Skeletal muscle tissue (tissue), 3 donors: ENCODE measurements at regions not wholly inside any gene's neighbourhood (a gene's known extent, or its start where the extent isn't known, plus 50 kb on each side); places are given as distances from the start of the nearest gene placed in this dataset.
A peak's percentile ranks its signal among the peaks of the same experiment; 100 is the strongest.

Source experiments
- H3K27ac ChIP-seq: one replicate; pipeline ENCODE4 v1.7.0; 2013; ENCODE audit warnings: mild to moderate bottlenecking, low read depth, low read length, inconsistent platforms
- H3K27me3 ChIP-seq, 3 donors: one replicate each; pipeline ENCODE4 v1.7.0; 2013; ENCODE audit warnings: low read length in 3 of 3; ENCODE audit not compliant: control insufficient read depth in 3 of 3, insufficient read depth in 3 of 3
- H3K36me3 ChIP-seq, 3 donors: one replicate each; pipeline ENCODE4 v1.7.0; 2013; ENCODE audit warnings: low read length in 3 of 3; ENCODE audit not compliant: control insufficient read depth in 3 of 3, insufficient read depth in 3 of 3
- H3K4me1 ChIP-seq, 3 donors: one replicate each; pipeline ENCODE4 v1.7.0; 2013; ENCODE audit warnings: low read length in 3 of 3, mild to moderate bottlenecking in 3 of 3; ENCODE audit not compliant: control insufficient read depth in 3 of 3, insufficient read depth in 3 of 3
- H3K4me3 ChIP-seq, 3 donors: one replicate each; pipeline ENCODE4 v1.7.0; 2013; ENCODE audit warnings: low read length in 3 of 3
- H3K9ac ChIP-seq, 3 donors: one replicate each; pipeline ENCODE4 v1.7.0; 2013; ENCODE audit warnings: low read length in 3 of 3, mild to moderate bottlenecking in 3 of 3, moderate library complexity in 2 of 3, low read depth in 1 of 3
- H3K9me3 ChIP-seq, 3 donors: one replicate each; pipeline ENCODE4 v1.7.0; 2013; ENCODE audit warnings: low read length in 3 of 3; ENCODE audit not compliant: control insufficient read depth in 3 of 3
- donor health status: Osteomylitis.

DNA sequence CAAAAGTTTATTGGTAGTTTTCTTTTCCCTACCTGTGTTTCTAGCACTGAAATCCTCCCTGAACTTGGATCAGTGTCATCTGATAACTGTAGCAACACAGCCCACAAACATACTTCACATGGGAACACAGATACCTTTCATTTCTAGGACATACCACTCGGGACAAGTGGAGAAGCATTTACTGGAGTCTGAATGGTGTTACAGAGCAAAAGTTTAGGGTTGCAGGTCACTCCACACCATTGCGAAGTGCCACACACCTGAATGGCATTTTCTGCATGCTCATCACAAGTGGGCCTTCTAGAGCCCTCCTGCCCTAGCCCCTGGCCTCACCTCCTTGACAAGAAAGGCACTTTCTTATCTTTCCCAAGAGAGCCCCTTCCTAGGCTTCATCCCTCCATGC lies 184.8 kb upstream of the PKDCC start:
- H3K27me3 ChIP-seq, result no peaks in the 10 kb centered on the region
- H3K9ac ChIP-seq, result no peak overlapping the region
- H3K4me1 ChIP-seq, result peaks cover 0 to 4% (median 0%) of the 10 kb centered on the region in 3 donors
- no peaks in the 10 kb centered on the region for H3K9me3 ChIP-seq
- H3K36me3 ChIP-seq, result no peaks in the 10 kb centered on the region
- no peak overlapping the region for H3K27ac ChIP-seq
- no peak overlapping the region for H3K4me3 ChIP-seq

DNA sequence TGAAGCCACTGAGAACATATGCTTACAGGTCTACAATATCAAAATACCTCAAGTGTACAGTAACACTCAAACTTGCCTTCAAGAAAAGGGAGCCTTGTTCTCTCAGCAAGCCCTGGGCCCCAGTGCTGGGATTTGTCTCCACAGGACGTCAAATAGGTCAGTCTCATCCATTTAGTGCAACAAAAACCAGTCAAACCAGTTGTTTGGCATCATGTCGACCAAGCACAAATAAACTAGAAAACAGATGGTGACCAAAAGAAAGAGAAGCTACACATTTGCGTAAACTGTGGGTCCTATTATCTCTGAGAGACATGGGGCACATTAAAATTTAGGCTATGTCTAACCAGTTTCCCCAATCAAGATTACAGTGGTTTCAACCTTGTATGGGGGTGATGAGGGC lies 182.6 kb upstream of the PKDCC start:
- peaks cover 5 to 8% (median 5%) of the 10 kb centered on the region in 3 donors for H3K4me1 ChIP-seq
- no peaks in the 10 kb centered on the region for H3K36me3 ChIP-seq
- no peak overlapping the region for H3K9ac ChIP-seq
- H3K27me3 ChIP-seq, result no peaks in the 10 kb centered on the region
- H3K4me3 ChIP-seq, result no peak overlapping the region
- H3K9me3 ChIP-seq, result no peaks in the 10 kb centered on the region
- no peak overlapping the region for H3K27ac ChIP-seq

DNA sequence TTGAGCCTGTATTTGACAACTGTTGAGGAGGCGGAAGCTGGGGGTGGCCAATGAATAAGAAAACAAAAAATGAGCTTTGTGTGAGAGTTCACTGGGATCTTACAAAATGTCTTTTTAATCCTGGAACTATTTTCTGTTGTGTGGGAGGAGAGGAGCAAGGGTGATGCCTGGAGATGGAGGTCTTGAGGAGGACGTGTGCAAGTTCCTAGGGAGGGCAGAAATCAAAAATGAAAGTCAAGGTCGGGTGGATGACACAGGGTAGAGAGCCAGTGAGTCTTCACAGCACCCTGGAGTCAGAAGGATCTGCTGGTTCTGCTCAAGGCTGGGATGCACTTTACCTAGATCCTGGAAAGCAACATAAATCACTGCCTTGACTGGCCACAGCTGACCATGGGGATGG lies 180.3 kb upstream of the PKDCC start:
- H3K36me3 ChIP-seq, result no peaks in the 10 kb centered on the region
- no peak overlapping the region for H3K27ac ChIP-seq
- H3K4me1 ChIP-seq, result peaks cover 16 to 18% (median 16%) of the 10 kb centered on the region in 3 donors
- no peak overlapping the region for H3K9ac ChIP-seq
- no peaks in the 10 kb centered on the region for H3K27me3 ChIP-seq
- no peak overlapping the region for H3K4me3 ChIP-seq
- no peaks in the 10 kb centered on the region for H3K9me3 ChIP-seq

DNA sequence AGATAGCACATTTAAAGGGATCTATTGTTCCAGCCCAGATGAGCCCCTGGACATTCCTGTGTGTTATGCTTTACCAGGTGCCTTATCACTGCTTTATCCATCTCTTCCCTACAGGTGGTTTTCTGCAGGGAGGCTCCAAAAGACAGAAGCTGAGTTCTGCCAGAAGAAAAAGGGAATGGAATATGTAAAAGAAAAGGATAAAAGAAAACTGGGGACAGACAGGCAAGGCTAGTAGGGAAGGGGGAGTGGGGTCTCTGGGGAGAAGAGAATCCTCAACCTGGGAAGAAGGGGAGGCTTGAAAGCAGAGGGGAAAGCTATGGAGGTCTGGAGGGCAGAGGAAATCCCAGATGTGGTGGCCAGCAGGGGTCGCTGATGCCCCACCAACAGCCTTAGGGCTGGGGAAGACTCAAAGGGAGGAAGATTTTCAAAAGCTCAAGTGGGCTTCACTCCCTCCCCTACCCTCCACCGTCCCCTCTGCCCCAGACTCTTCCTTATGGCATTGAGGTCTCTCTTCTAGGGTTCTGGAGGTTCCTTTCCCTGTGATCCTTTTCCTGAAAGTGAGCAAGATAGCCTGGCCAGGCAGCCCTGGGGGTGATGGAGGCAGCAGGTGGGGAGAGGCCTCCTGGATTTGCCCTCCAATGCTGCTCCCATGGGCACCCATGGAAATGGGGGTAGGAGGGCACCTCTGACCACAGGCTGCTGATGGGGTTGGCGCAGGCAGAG lies 178.1 kb upstream of the PKDCC start:
- peak overlapping the region; percentile 12 for H3K27ac ChIP-seq
- no peak overlapping the region for H3K4me3 ChIP-seq
- H3K36me3 ChIP-seq, result no peaks in the 10 kb centered on the region
- H3K9ac ChIP-seq, result no peak overlapping the region
- no peaks in the 10 kb centered on the region for H3K9me3 ChIP-seq
- H3K4me1 ChIP-seq, result peaks cover 12 to 18% (median 16%) of the 10 kb centered on the region in 3 donors
- no peaks in the 10 kb centered on the region for H3K27me3 ChIP-seq

DNA sequence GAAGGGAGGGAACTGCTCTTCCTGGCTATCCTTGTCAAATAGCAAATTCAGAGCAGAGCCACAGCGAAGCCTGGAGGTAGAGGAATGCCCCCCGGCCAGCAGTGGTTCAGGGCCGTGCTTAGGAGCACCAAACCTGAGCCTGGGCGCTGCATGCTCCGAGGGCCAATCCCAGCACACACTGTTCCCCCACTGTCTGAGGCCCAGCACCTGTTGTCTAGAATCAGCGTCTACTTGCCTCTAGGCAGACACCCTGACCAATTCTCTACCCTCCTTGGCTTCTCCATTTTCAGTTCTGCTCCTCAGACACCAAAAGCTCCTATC lies 177.6 kb upstream of the PKDCC start:
- H3K36me3 ChIP-seq, result no peaks in the 10 kb centered on the region
- no peaks in the 10 kb centered on the region for H3K9me3 ChIP-seq
- H3K9ac ChIP-seq, result no peak overlapping the region
- peak overlapping the region in 1 of 3 donors; percentile 13 for H3K4me3 ChIP-seq
- no peaks in the 10 kb centered on the region for H3K27me3 ChIP-seq
- H3K27ac ChIP-seq, result peak overlapping the region; percentile 12
- H3K4me1 ChIP-seq, result peaks cover 12 to 18% (median 16%) of the 10 kb centered on the region in 3 donors

DNA sequence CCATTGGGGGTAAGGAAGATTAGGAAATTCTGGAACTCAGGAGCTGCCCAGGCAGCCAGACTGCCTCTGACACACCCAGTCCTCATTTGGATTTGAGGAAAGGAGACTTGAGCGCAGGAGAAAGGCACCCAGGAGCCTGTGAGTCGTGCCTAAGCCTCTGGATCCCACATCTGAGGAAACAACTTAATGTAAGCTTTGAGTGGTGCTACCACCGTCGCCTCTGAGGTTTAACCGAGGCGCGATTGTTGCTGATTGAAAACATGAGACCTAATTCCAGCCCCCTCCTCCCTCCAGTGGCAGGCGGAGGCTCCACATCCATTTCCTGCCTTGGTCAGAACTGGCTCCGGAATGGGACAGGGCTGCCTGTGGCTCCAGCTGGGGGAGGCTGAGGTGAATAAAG lies 176.7 kb upstream of the PKDCC start:
- no peaks in the 10 kb centered on the region for H3K9me3 ChIP-seq
- H3K36me3 ChIP-seq, result no peaks in the 10 kb centered on the region
- H3K27ac ChIP-seq, result no peak overlapping the region
- no peaks in the 10 kb centered on the region for H3K27me3 ChIP-seq
- H3K4me3 ChIP-seq, result no peak overlapping the region
- H3K9ac ChIP-seq, result peak overlapping the region in 1 of 3 donors; percentile 33
- peaks cover 12 to 18% (median 16%) of the 10 kb centered on the region in 3 donors for H3K4me1 ChIP-seq

DNA sequence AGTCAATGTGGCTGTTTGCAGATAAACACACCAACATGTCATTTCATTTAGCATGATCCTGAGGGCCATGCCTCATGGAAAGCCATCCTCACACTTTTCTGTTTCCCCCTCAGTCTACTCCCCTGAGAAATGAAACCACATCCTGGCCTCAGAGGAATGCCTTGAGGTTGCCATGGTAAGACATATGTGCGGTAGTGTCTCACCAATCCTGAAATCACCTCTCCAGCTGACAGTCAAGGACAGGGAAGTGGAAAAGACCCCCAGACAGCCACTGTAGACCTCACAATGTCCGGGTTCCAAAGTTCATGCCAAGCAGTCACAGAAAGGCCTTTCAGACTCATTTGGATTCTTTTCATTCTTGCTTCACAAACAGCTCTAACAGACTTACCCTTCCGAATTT lies 175.2 kb upstream of the PKDCC start:
- H3K4me3 ChIP-seq, result no peak overlapping the region
- H3K9ac ChIP-seq, result no peak overlapping the region
- no peak overlapping the region for H3K27ac ChIP-seq
- no peaks in the 10 kb centered on the region for H3K27me3 ChIP-seq
- H3K36me3 ChIP-seq, result no peaks in the 10 kb centered on the region
- no peaks in the 10 kb centered on the region for H3K9me3 ChIP-seq
- peaks cover 12 to 18% (median 16%) of the 10 kb centered on the region in 3 donors for H3K4me1 ChIP-seq

DNA sequence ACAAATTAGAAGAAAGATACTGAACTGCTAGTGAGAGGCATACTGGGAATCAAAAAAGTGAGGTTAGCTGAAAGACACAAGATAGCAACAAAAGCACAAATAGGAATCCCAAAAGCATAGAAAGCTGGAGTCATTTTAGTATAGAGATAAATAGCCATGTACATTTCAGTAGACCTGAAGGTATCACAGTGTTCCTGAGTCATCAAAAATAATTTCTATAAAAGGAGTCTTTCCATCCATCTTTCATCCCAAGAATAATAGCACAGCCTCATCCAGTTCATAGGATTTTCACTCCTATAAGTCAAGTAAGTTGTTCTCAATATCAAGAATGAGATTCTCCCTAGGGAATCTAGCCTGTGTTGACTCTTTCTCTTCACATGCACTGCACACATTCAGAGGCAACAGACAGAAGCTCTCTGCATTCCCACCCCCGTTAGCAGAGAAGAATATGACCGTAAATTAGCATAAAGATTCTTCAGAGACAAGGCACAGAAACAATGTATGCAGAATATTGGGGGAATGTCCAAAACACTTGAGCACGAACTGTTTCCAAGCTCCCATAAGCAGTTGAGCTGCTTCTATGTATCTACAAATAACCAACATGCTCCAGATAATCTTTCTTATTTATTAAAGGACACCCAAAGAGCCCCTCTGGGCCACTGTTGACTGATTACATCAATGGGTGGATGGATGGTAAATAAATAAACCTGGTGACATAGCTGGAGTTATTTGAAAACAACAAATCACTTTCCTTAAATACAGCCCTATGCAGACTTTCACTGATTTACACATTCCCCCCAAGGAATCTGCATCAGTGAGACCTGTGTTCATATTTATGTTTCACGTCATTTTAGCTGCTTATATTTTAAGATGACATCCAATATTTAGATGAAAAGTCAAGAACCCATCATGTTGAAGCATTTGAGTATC lies 174.5 kb upstream of the PKDCC start:
- Histone ChIP-seq H3K27me3 (no peaks in the 10 kb centered on the region), H3K36me3 (no peaks in the 10 kb centered on the region), H3K4me1 (peaks cover 12 to 18% (median 16%) of the 10 kb centered on the region in 3 donors), H3K27ac (no peak overlapping the region), H3K9me3 (no peaks in the 10 kb centered on the region), H3K9ac (no peak overlapping the region), H3K4me3 (no peak overlapping the region)

DNA sequence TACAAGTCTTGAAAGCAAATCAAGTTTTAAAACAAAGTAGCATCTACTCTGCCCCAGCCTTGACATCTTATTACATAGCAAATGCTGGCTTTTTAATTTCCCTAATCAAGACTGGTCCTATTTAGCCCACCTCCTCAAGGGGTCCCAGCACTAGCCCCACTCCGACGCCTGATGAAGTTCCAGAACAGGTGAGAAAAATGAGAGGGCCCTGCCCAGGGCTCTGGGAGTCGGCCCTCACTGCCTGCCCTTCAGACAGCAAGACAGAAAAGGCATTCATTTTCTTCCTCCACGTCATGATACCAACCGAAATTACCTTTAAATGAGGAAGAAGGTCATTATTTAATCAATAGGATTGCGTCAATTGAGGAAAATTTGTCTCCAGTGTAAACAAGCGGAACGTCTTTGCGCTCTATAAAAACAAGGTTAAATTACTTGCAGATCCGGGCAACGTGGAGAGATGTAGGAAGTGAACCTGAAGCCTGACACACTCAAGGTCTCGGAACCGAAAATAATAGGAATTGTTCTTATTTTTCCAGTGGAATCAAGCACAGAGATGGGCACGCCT lies 170.6 kb upstream of the PKDCC start:
- H3K9ac ChIP-seq, result no peak overlapping the region
- H3K36me3 ChIP-seq, result no peaks in the 10 kb centered on the region
- no peaks in the 10 kb centered on the region for H3K27me3 ChIP-seq
- H3K27ac ChIP-seq, result no peak overlapping the region
- peaks cover 10 to 14% (median 10%) of the 10 kb centered on the region in 3 donors for H3K4me1 ChIP-seq
- H3K9me3 ChIP-seq, result no peaks in the 10 kb centered on the region
- no peak overlapping the region for H3K4me3 ChIP-seq

DNA sequence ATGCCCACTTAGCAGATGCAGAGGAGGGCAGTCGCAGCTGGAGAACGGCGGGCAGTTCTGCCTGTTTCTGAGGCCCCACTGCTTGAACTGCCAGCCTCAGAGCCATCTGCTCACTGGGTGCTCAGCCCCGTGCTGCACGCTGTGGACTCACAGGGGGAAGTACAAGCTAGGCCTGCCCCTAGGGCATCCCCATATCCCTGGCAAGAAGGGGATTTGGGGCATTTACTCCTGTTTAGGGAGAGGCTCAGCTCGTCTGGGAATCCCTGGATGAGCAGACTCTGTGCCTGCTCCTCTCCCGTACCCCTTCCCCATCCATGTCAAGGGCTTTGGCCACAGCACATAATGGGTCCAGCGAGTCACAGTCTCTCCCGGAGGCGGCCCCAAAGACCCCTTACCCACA lies 169.8 kb upstream of the PKDCC start:
- no peaks in the 10 kb centered on the region for H3K27me3 ChIP-seq
- H3K4me3 ChIP-seq, result no peak overlapping the region
- peaks cover 10 to 14% (median 10%) of the 10 kb centered on the region in 3 donors for H3K4me1 ChIP-seq
- no peak overlapping the region for H3K9ac ChIP-seq
- no peak overlapping the region for H3K27ac ChIP-seq
- no peaks in the 10 kb centered on the region for H3K9me3 ChIP-seq
- no peaks in the 10 kb centered on the region for H3K36me3 ChIP-seq
